K562 (cell line): ENCODE measurements at regions not wholly inside any gene's neighbourhood (a gene's known extent, or its start where the extent isn't known, plus 50 kb on each side); places are given as distances from the start of the nearest gene placed in this dataset.

Experiments used
- ATAC-seq: fragments of 200-7000 bp; cut with Tn5 transposase; 3 replicates; pipeline ENCODE4 v1.9.1; 2020; ENCODE audit warnings: moderate library complexity
- BruUV-seq: library from RNA; stranded (reverse); fragments of 400-500 nt; replicated peaks from 2 replicates; lab custom pipeline; 2021; lab: Mats Ljungman, UMichigan
- CTCF ChIA-PET: fragments of 300-600 bp; formaldehyde crosslinking; extraction: SDS; loops from one replicate; lab custom pipeline; 2021; ENCODE audit warnings: low intra/inter-chr PET ratio; lab: Yijun Ruan, JAX
- POLR2A ChIA-PET: fragments of 300-600, 350-650 bp; sonication (Branson Sonifier 250); formaldehyde crosslinking; extraction: SDS; loops from one replicate; lab custom pipeline; 2021; ENCODE audit warnings: antibody characterized with exemption, inconsistent platforms; lab: Yijun Ruan, JAX
- DNase-seq, 4 experiments: peaks; one replicate each; pipeline versions ENCODE4 v3.0.0 to v3.0.0-alpha.2; 2011 to 2018; ENCODE audit warnings: low spot score in 3 of 4, mixed read lengths in 3 of 4; ENCODE audit errors: extremely low read depth in 1 of 4
- FAIRE-seq: peaks from 2 replicates; lab custom pipeline; 2011; peaks lifted over from hg19 to GRCh38; lab: Jason Lieb, UNC
- H2AFZ ChIP-seq: 2 replicates; pipeline ENCODE4 v1.6.0; 2011; ENCODE audit warnings: low read depth, low read length, control low read depth, inconsistent platforms
- H3K27ac ChIP-seq: fragments of 200-600 bp; 3 replicates; pipeline ENCODE4 v1.8.0; 2011; ENCODE audit warnings: low read depth, mild to moderate bottlenecking, control low read depth, inconsistent platforms, low read length, moderate library complexity, mixed read lengths; ENCODE audit errors: extremely low read depth
- H3K27me3 ChIP-seq, 2 experiments: fragments of 300-600 bp in 1 of 2; 2 replicates in 1 of 2; 3 replicates in 1 of 2; pipeline versions ENCODE4 v1.6.0 to v1.8.0; 2011; ENCODE audit warnings: inconsistent platforms in 2 of 2, low read length in 2 of 2, mild to moderate bottlenecking in 1 of 2, mixed read lengths in 1 of 2, moderate library complexity in 1 of 2; ENCODE audit not compliant: control insufficient read depth in 2 of 2, insufficient read depth in 2 of 2
- H3K36me3 ChIP-seq: fragments of 300-600 bp; 3 replicates; pipeline ENCODE4 v1.8.0; 2011; ENCODE audit warnings: mild to moderate bottlenecking, low read length, inconsistent platforms; ENCODE audit not compliant: control insufficient read depth, insufficient read depth
- H3K4me1 ChIP-seq, 2 experiments: fragments of 200-600 bp in 1 of 2; replicated peaks in 1 of 2; 2 replicates in 1 of 2; 3 replicates in 1 of 2; pipeline versions ENCODE4 v1.5.1 to v1.8.0; 2011; ENCODE audit warnings: inconsistent platforms in 2 of 2, low read length in 2 of 2, mild to moderate bottlenecking in 1 of 2, mixed read lengths in 1 of 2, moderate library complexity in 1 of 2; ENCODE audit not compliant: control insufficient read depth in 2 of 2, insufficient read depth in 2 of 2
- H3K4me2 ChIP-seq: 2 replicates; pipeline ENCODE4 v1.6.1; 2011; ENCODE audit warnings: low read length, control low read depth, inconsistent platforms, mixed read lengths; ENCODE audit not compliant: insufficient read depth
- H3K4me3 ChIP-seq: fragments of 200-600 bp; sonication (generic), shearing (Covaris generic); 2 replicates; pipeline ENCODE4 v1.5.1; 2016; ENCODE audit warnings: control low read depth, inconsistent platforms
- H3K79me2 ChIP-seq: fragments of 200-600 bp; 3 replicates; pipeline ENCODE4 v1.8.0; 2011; ENCODE audit warnings: low read length, inconsistent platforms; ENCODE audit not compliant: control insufficient read depth, insufficient read depth
- H3K9ac ChIP-seq, 2 experiments: 2 replicates each; pipeline versions ENCODE4 v1.6.0 to v1.6.1; 2011; ENCODE audit warnings: low read depth in 2 of 2, low read length in 2 of 2, control low read depth in 1 of 2, inconsistent platforms in 1 of 2, mild to moderate bottlenecking in 1 of 2, mixed read lengths in 1 of 2; ENCODE audit not compliant: insufficient read depth in 1 of 2
- H3K9me1 ChIP-seq: one replicate; pipeline ENCODE4 v1.6.0; 2011; ENCODE audit warnings: inconsistent platforms, mild to moderate bottlenecking, low read length, moderate library complexity; ENCODE audit not compliant: control insufficient read depth, insufficient read depth
- H3K9me3 ChIP-seq: replicated peaks from 2 replicates; pipeline ENCODE4 v1.5.1; 2011; ENCODE audit warnings: low read depth, low read length, inconsistent platforms; ENCODE audit not compliant: control insufficient read depth, insufficient read depth
- H4K20me1 ChIP-seq: replicated peaks from 2 replicates; pipeline ENCODE4 v1.6.1; 2011; ENCODE audit warnings: low read length, inconsistent platforms, mixed read lengths; ENCODE audit not compliant: control insufficient read depth, insufficient read depth
- CREB3 ChIP-seq: fragments of 450-650 bp; conservative IDR thresholded peaks from 2 replicates; pipeline ENCODE4 v1.6.1; 2016; ENCODE audit warnings: missing genetic modification characterization, low read depth, mild to moderate bottlenecking, missing compliant biosample characterization, moderate library complexity
- E2F3 ChIP-seq: fragments of 250-450 bp; sonication (Bioruptor Pico); IDR thresholded peaks from 2 replicates; pipeline ENCODE4 v1.4.0; 2020; ENCODE audit warnings: mild to moderate bottlenecking
- EP300 ChIP-seq: IDR thresholded peaks from 2 replicates; pipeline ENCODE4 v1.6.1; 2012; ENCODE audit warnings: low read length, improper control_type of control experiment
- HLTF ChIP-seq: fragments of 450-650 bp; IDR thresholded peaks from 2 replicates; pipeline ENCODE4 v1.6.1; 2016
- NCOA2 ChIP-seq, 2 experiments: fragments of 450-650 bp; IDR thresholded peaks; 2 replicates each; pipeline ENCODE4 v1.6.1; 2018; ENCODE audit warnings: mild to moderate bottlenecking in 2 of 2, moderate library complexity in 1 of 2; ENCODE audit not compliant: partially characterized antibody in 2 of 2
- NFRKB ChIP-seq: fragments of 450-650 bp; IDR thresholded peaks from 2 replicates; pipeline ENCODE4 v1.6.1; 2016; ENCODE audit warnings: low read depth
- NR2C2 ChIP-seq, 2 experiments: fragments of 200-800 bp in 1 of 2; sonication (Bioruptor generic) in 1 of 2; sonication (generic) in 1 of 2; formaldehyde crosslinking in 1 of 2; IDR thresholded peaks; 2 replicates each; pipeline versions ENCODE4 v1.6.1 to v1.8.0; 2016 to 2022; ENCODE audit warnings: mild to moderate bottlenecking in 1 of 2, missing compliant biosample characterization in 1 of 2, missing genetic modification characterization in 1 of 2, missing genetic modification reagents in 1 of 2
- SETDB1 ChIP-seq: IDR thresholded peaks from one replicate; pipeline ENCODE4 v1.6.1; 2012; ENCODE audit warnings: low read length, control low read depth, inconsistent platforms
- SIN3B ChIP-seq: fragments of 450-650 bp; IDR thresholded peaks from 2 replicates; pipeline ENCODE4 v1.6.1; 2017; ENCODE audit warnings: low read depth, mild to moderate bottlenecking, moderate library complexity
- TAF15 ChIP-seq: fragments of 200-400 bp; formaldehyde crosslinking; IDR thresholded peaks from 2 replicates; pipeline ENCODE4 v1.6.1; 2017; ENCODE audit warnings: mild to moderate bottlenecking, low read depth, low read length, moderate library complexity
- TRIM25 ChIP-seq: fragments of 450-650 bp; IDR thresholded peaks from 2 replicates; pipeline ENCODE4 v1.7.0; 2016; ENCODE audit warnings: borderline replicate concordance
- ZBED1 ChIP-seq: IDR thresholded peaks from 2 replicates; pipeline ENCODE4 v1.6.1; 2014
- ZNF133 ChIP-seq: fragments of 250-450 bp; sonication (Bioruptor Pico); IDR thresholded peaks from 2 replicates; pipeline ENCODE4 v1.4.0; 2020; ENCODE audit warnings: mild to moderate bottlenecking
- ZNF449 ChIP-seq: fragments of 250-450 bp; sonication (Bioruptor Pico); IDR thresholded peaks from 2 replicates; pipeline ENCODE4 v1.8.0; 2022; ENCODE audit warnings: moderate library complexity, mild to moderate bottlenecking, inconsistent platforms
- WGBS: fragments of 100-300 bp; shearing (Covaris generic); methylation state at CpG from one replicate; pipeline ENCODE4 v1.1.6; 2016; ENCODE audit warnings: low coverage, mixed read lengths; ENCODE audit not compliant: insufficient coverage; ENCODE audit errors: missing lambda C conversion rate; 5-methylcytosine and 5-hydroxymethylcytosine counted together
- in situ Hi-C: fragments of 300-500 bp; cut with MboI; formaldehyde crosslinking; loops from 4 replicates; pipeline ENCODE4 v1.15.0; 2018; ENCODE audit warnings: inconsistent platforms, mixed read lengths
- intact Hi-C: fragments of 100-400 bp; cut with micrococcal nuclease; formaldehyde crosslinking; loops from 2 replicates; pipeline ENCODE4 v1.14.2; 2022

DNA sequence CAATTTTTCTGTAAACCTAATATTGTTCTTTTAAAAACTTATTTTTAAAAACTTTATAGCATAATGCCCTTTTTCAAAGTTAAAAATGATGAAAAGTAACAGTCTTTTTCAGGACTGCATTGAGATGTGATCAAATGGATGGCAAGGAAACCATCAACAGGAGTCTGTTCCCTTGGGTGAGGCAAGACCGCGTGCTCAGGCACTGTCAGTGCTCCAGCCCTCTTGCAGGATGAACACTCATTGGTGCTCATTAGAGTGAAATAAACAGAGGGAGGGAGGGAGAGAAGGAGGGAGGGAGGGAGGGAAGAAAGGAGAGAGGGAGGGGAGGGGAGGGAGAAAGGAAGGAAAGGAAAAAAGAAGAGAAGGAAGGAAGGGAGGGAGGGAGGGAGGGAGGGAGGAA lies 145.7 kb upstream of the CHST15 start:
- TF ChIP-seq NFRKB (no peak), EP300 (no peak), ZBED1 (no peak), NCOA2 (IDR thresholded peaks at IDR 0.05; ENCODE audit: partially characterized antibody in 2 of 2) (no peak), SIN3B (no peak), NR2C2 (CRISPR knock-in tag; IDR thresholded peaks at IDR 0.05) (no peak), NR2C2 (tag; IDR thresholded peaks at IDR 0.05) (no peak), E2F3 (CRISPR knock-in tag) (no peak), TAF15 (no peak), ZNF133 (CRISPR knock-in tag) (no peak), SETDB1 (no peak), ZNF449 (CRISPR knock-in tag) (no peak), HLTF (no peak), CREB3 (no peak), TRIM25 (no peak)
- DNase-seq = no peak
- Histone ChIP-seq H3K4me1 (no peaks in the 10 kb centered on the region; a peak in 1 of 5 replicates), H3K9me1 (no peaks in the 10 kb centered on the region), H3K4me2 (no peak overlapping the region), H2AFZ (no peak overlapping the region), H3K9me3 (no peaks in the 10 kb centered on the region), H3K36me3 (no peaks in the 10 kb centered on the region), H4K20me1 (no peaks in the 10 kb centered on the region), H3K79me2 (no peaks in the 10 kb centered on the region), H3K9ac (no peak overlapping the region), H3K27me3 (peaks cover 0 to 24% of the 10 kb centered on the region in 2 experiments; a peak in 1 of 5 replicates), H3K27ac (no peak overlapping the region), H3K4me3 (no peak overlapping the region)
- FAIRE-seq = no peak
- ATAC-seq = no peak
- in situ Hi-C loops (no loop called here), intact Hi-C loops (no loop called here)
- WGBS = 18% methylated on average over 2 of the region's 2 CpGs
- no TSS peak for BruUV-seq
- ChIA-PET CTCF (no interaction called here), POLR2A (no interaction called here)
